ENCODE measurements at regions not wholly inside any gene's neighbourhood (a gene's known extent, or its start where the extent isn't known, plus 50 kb on each side); places are given as distances from the start of the nearest gene placed in this dataset.

- DNase-seq, result no peak
Measured at GRCh38 chr17:34692920-34693319, 113.5 kb downstream of the TMEM132E start.

Measured in activated naive CD4-positive, alpha-beta T cell (primary cell).